Peyer's patch (tissue), 4 donors: ENCODE measurements at regions not wholly inside any gene's neighbourhood (a gene's known extent, or its start where the extent isn't known, plus 50 kb on each side); places are given as distances from the start of the nearest gene placed in this dataset.

Source experiments
- POLR2A ChIP-seq, 2 donors: fragments of 450-650 bp; IDR thresholded peaks; one replicate each; pipeline ENCODE4 v1.5.1; 2017; ENCODE audit warnings: antibody characterized with exemption in 2 of 2, mild to moderate bottlenecking in 2 of 2, moderate library complexity in 2 of 2
- TF ChIP-seq, protein P1 (sequence below), 6 experiments: fragments of 450-650 bp in 4 of 6; fragments of 200-600 bp in 2 of 6; sonication (generic) in 1 of 6; IDR thresholded peaks; one replicate each; pipeline ENCODE4 v1.5.1; 2017 to 2019; ENCODE audit warnings: antibody characterized with exemption in 6 of 6, mild to moderate bottlenecking in 3 of 6, moderate library complexity in 1 of 6

DNA sequence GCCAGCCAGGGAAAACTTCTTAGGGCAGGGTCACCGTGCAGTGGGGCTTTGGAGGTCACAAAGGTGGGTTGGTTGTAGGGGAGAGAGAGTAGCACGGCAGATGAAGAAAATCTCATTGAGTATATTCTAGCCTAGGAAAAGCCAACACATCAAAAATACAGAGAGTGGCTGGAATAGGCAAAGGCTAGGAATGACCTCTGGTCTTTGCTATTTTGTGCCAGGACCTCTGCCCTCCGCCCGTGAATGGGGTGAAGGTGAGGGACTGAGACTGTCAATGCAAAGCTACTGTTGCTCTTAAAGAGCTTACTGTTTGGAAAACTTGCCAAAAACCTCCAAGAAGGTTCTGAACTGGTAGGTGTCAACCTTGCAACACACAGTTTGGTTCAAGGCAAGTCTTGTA, 346.7 kb downstream of the CDH26 start:
- TF ChIP-seq, protein P1, sequence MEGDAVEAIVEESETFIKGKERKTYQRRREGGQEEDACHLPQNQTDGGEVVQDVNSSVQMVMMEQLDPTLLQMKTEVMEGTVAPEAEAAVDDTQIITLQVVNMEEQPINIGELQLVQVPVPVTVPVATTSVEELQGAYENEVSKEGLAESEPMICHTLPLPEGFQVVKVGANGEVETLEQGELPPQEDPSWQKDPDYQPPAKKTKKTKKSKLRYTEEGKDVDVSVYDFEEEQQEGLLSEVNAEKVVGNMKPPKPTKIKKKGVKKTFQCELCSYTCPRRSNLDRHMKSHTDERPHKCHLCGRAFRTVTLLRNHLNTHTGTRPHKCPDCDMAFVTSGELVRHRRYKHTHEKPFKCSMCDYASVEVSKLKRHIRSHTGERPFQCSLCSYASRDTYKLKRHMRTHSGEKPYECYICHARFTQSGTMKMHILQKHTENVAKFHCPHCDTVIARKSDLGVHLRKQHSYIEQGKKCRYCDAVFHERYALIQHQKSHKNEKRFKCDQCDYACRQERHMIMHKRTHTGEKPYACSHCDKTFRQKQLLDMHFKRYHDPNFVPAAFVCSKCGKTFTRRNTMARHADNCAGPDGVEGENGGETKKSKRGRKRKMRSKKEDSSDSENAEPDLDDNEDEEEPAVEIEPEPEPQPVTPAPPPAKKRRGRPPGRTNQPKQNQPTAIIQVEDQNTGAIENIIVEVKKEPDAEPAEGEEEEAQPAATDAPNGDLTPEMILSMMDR (IDR thresholded peaks at IDR 0.05) = no peak
- no peak for TF ChIP-seq POLR2A (IDR thresholded peaks at IDR 0.05)
